NB4 (cell line): ENCODE measurements at regions not wholly inside any gene's neighbourhood (a gene's known extent, or its start where the extent isn't known, plus 50 kb on each side); places are given as distances from the start of the nearest gene placed in this dataset.
"Not testable (repeated sequence)": the region's sequence is repeated elsewhere in the genome, so short reads cannot be mapped to it uniquely, and the experiment has no call there.

Source experiments
- DNase-seq: peaks from one replicate; pipeline ENCODE4 v3.0.0; 2010; ENCODE audit warnings: low read depth
- H3K4me3 ChIP-seq: one replicate; pipeline ENCODE4 v1.5.1; 2011; ENCODE audit warnings: mild to moderate bottlenecking, low read depth, low read length, moderate library complexity
- CTCF ChIP-seq: IDR thresholded peaks from one replicate; pipeline ENCODE4 v1.5.1; 2012; ENCODE audit warnings: low read depth, low read length
- MAX ChIP-seq: IDR thresholded peaks from 2 replicates; pipeline ENCODE4 v1.6.1; 2011; ENCODE audit warnings: low read depth, low read length
- MYC ChIP-seq: IDR thresholded peaks from 2 replicates; pipeline ENCODE4 v1.6.1; 2011; ENCODE audit warnings: low read depth, low read length
- POLR2A ChIP-seq: IDR thresholded peaks from 2 replicates; pipeline ENCODE4 v1.6.1; 2011; ENCODE audit warnings: mild to moderate bottlenecking; ENCODE audit not compliant: insufficient read length; ENCODE audit errors: extremely low read depth

GRCh38 chr3:101972430-101973162 lies 123.3 kb downstream of the NFKBIZ start:
- no peak for DNase-seq
- no peak overlapping the region for H3K4me3 ChIP-seq
- TF ChIP-seq POLR2A (no peak), CTCF (no peak), MAX (no peak), MYC (no peak)

GRCh38 chr3:101973163-101973505 lies 123.8 kb downstream of the NFKBIZ start:
- no peak overlapping the region for H3K4me3 ChIP-seq
- TF ChIP-seq POLR2A (no peak), MAX (no peak), CTCF (no peak), MYC (no peak)
- no peak for DNase-seq

- DNase-seq, H3K4me3 ChIP-seq: not testable (repeated sequence)
Measured at GRCh38 chr3:101975415-101975814, 126.1 kb downstream of the NFKBIZ start.

GRCh38 chr3:101976473-101976872 lies 127.2 kb downstream of the NFKBIZ start:
- TF ChIP-seq MYC (no peak), MAX (no peak), CTCF (no peak), POLR2A (no peak)
- H3K4me3 ChIP-seq = no peak overlapping the region
- peak; percentile 10 for DNase-seq

GRCh38 chr3:101978348-101978747 lies 129.0 kb downstream of the NFKBIZ start:
- no peak for TF ChIP-seq MYC
- no peak for TF ChIP-seq POLR2A
- no peak for TF ChIP-seq CTCF
- no peak for TF ChIP-seq MAX
- DNase-seq = peak; percentile 40
- H3K4me3 ChIP-seq = no peak overlapping the region

GRCh38 chr3:101979033-101979432 lies 129.7 kb downstream of the NFKBIZ start:
- peak; percentile 75 for DNase-seq
- TF ChIP-seq CTCF (no peak), POLR2A (no peak), MYC (no peak), MAX (no peak)
- no peak overlapping the region for H3K4me3 ChIP-seq
